WI38 (cell line): ENCODE measurements at regions not wholly inside any gene's neighbourhood (a gene's known extent, or its start where the extent isn't known, plus 50 kb on each side); places are given as distances from the start of the nearest gene placed in this dataset.

Experiments used
- H3K4me3 ChIP-seq: 2 replicates; pipeline ENCODE4 v1.5.1; 2011; ENCODE audit warnings: low read depth, mild to moderate bottlenecking, control low read depth, low read length
- CTCF ChIP-seq: IDR thresholded peaks from 2 replicates; pipeline ENCODE4 v1.5.1; 2012; ENCODE audit warnings: low read depth, mild to moderate bottlenecking, control low read depth, low read length

DNA sequence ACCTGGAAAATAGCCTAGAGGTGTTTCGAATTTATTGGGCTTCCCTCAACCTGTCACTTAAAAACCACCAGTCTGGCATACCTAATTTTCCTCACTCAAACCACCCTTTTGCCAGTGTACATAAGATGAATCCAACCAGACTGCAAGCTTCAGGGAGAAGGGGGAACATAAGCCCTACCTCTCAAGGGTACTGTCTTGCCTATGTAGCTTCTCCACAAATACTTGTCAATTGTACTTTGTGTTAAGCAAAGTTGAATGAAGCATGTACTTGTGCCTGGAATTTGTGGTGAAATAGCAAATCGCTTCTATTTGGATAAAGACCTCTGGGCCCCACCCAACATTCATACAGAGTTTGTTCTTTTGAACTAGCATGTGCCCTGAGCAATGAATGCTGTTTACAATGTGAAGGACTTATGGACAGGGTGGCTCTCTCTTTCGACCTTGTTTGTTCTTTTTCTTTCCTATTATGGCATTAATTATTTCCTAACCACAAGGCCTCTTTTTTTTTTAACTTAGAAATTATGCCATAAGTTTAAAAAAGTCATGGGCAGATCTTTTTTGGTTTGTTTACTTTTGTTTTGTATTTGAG, 580.2 kb downstream of the EBF1 start:
- no peak overlapping the region for H3K4me3 ChIP-seq
- TF ChIP-seq CTCF: no peak

GRCh38 chr5:158516521-158516920, 583.2 kb downstream of the EBF1 start:
- no peak overlapping the region for H3K4me3 ChIP-seq
- no peak for TF ChIP-seq CTCF

GRCh38 chr5:158514986-158515359, 584.7 kb downstream of the EBF1 start:
- H3K4me3 ChIP-seq: no peak overlapping the region
- TF ChIP-seq CTCF: no peak

GRCh38 chr5:158514319-158514985, 585.3 kb downstream of the EBF1 start:
- TF ChIP-seq CTCF: no peak
- no peak overlapping the region for H3K4me3 ChIP-seq

- TF ChIP-seq CTCF: no peak
- no peak overlapping the region for H3K4me3 ChIP-seq
These were observed 586.0 kb downstream of the EBF1 start for GRCh38 chr5:158513490-158514318.

GRCh38 chr5:158511454-158511853, 588.3 kb downstream of the EBF1 start:
- TF ChIP-seq CTCF: no peak
- no peak overlapping the region for H3K4me3 ChIP-seq

- no peak for TF ChIP-seq CTCF
These were observed 589.2 kb downstream of the EBF1 start for GRCh38 chr5:158510479-158510878.

More at GRCh38 chr5:158510479-158510878, 589.2 kb downstream of the EBF1 start:
- H3K4me3 ChIP-seq: no peak overlapping the region
